WERI-Rb-1 (cell line): ENCODE measurements at regions not wholly inside any gene's neighbourhood (a gene's known extent, or its start where the extent isn't known, plus 50 kb on each side); places are given as distances from the start of the nearest gene placed in this dataset.
"Not testable (repeated sequence)": the region's sequence is repeated elsewhere in the genome, so short reads cannot be mapped to it uniquely, and the experiment has no call there.

Source experiments
- DNase-seq: peaks from one replicate; pipeline ENCODE4 v3.0.0-alpha.2; 2020
- H3K27ac ChIP-seq: fragments of 250-450 bp; sonication (Bioruptor Pico); 2 replicates; pipeline ENCODE4 v1.5.1; 2020; ENCODE audit warnings: mild to moderate bottlenecking, moderate library complexity
- H3K27me3 ChIP-seq: fragments of 250-450 bp; sonication (Bioruptor Pico); 2 replicates; pipeline ENCODE4 v1.5.1; 2021; ENCODE audit warnings: mild to moderate bottlenecking, low read depth, moderate library complexity; ENCODE audit not compliant: insufficient read depth, severe bottlenecking
- H3K36me3 ChIP-seq: fragments of 250-450 bp; sonication (Bioruptor Pico); 2 replicates; pipeline ENCODE4 v1.5.1; 2020; ENCODE audit warnings: mild to moderate bottlenecking, moderate library complexity
- H3K4me3 ChIP-seq: 2 replicates; pipeline ENCODE4 v1.5.1; 2011; ENCODE audit warnings: low read depth, mild to moderate bottlenecking, control low read depth, low read length
- H3K9me3 ChIP-seq: fragments of 250-450 bp; sonication (Bioruptor Pico); 2 replicates; pipeline ENCODE4 v1.5.1; 2021; ENCODE audit warnings: mild to moderate bottlenecking, moderate library complexity; ENCODE audit not compliant: severe bottlenecking
- TF ChIP-seq, protein P1 (sequence below): IDR thresholded peaks from 2 replicates; pipeline ENCODE4 v1.5.1; 2011; ENCODE audit warnings: low read depth, mild to moderate bottlenecking, control low read depth, inconsistent platforms, low read length

- TF ChIP-seq, protein P1, sequence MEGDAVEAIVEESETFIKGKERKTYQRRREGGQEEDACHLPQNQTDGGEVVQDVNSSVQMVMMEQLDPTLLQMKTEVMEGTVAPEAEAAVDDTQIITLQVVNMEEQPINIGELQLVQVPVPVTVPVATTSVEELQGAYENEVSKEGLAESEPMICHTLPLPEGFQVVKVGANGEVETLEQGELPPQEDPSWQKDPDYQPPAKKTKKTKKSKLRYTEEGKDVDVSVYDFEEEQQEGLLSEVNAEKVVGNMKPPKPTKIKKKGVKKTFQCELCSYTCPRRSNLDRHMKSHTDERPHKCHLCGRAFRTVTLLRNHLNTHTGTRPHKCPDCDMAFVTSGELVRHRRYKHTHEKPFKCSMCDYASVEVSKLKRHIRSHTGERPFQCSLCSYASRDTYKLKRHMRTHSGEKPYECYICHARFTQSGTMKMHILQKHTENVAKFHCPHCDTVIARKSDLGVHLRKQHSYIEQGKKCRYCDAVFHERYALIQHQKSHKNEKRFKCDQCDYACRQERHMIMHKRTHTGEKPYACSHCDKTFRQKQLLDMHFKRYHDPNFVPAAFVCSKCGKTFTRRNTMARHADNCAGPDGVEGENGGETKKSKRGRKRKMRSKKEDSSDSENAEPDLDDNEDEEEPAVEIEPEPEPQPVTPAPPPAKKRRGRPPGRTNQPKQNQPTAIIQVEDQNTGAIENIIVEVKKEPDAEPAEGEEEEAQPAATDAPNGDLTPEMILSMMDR, result no peak
- H3K27me3 ChIP-seq, result no peaks in the 10 kb centered on the region
- H3K36me3 ChIP-seq, result no peaks in the 10 kb centered on the region
- no peak overlapping the region for H3K4me3 ChIP-seq
- no peaks in the 10 kb centered on the region for H3K9me3 ChIP-seq
- no peak overlapping the region for H3K27ac ChIP-seq
- no peak for DNase-seq
These were observed 464.4 kb downstream of the SUCLG1 start for GRCh38 chr2:83994633-83995179.

DNA sequence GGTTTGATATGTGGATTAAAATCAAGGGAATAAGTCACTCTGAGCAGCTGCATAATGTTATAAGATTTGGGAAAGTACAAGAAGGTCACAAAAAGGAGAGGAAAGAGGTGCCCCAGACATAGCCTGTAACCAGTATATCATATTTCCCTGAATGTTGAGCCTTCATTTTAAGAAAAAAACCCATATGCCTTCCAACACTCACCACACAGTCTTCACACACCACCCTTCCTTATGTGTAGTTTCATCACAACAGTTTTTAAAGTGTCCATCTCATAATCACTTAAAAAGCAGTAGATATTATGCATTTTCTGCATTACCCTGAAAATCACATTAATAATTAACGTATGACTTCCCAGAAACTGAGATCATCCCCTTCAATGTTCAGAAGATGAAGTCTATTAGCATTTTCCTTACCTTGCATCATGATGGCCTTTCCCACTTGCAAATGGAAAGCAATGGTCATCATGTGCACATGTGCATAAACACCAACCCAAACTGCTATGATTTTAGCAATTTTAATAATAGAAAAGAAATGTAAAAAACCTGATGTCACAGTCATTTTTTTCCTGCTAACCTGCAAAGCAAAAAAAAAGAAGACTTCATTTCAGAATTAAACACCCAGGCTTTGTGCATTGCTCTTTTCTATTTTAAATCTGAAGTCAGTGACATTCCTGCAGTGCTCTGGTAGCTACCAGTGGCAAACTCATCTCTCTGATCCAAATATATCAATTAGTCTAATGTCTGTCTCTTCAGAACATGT is 465.0 kb downstream of the SUCLG1 start:
- no peaks in the 10 kb centered on the region for H3K27me3 ChIP-seq
- H3K36me3 ChIP-seq, result no peaks in the 10 kb centered on the region
- DNase-seq, result no peak
- H3K9me3 ChIP-seq, result no peaks in the 10 kb centered on the region
- TF ChIP-seq, protein P1, result no peak
- H3K27ac ChIP-seq, result no peak overlapping the region
- H3K4me3 ChIP-seq, result no peak overlapping the region

GRCh38 chr2:83991992-83992391 is 467.1 kb downstream of the SUCLG1 start:
- TF ChIP-seq, protein P1, result no peak
- DNase-seq, result no peak
- Histone ChIP-seq H3K27me3 (no peaks in the 10 kb centered on the region), H3K27ac (no peak overlapping the region), H3K36me3 (no peaks in the 10 kb centered on the region), H3K4me3 (no peak overlapping the region), H3K9me3 (no peaks in the 10 kb centered on the region)

DNA sequence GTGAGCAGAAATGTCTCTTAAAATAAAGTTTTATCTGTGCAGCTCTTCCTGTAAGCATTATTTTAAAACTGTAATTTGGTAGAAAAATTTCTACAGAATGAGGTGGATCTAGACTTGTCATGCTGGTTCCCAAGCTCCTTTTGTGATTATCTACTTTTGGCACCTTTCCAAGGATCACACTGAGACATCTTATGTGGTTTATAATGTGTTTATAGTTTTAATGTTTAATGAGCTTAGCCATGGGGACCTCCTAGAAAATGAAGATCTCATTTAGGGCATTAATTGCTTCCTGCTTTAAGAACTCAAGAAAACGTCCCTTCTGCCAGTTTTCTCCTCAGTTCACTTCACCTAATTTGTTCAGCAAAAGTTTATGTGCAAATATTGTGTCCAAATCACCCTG is 468.4 kb downstream of the SUCLG1 start:
- TF ChIP-seq, protein P1, result no peak
- Histone ChIP-seq H3K4me3 (no peak overlapping the region), H3K9me3 (no peaks in the 10 kb centered on the region), H3K27ac (no peak overlapping the region), H3K36me3 (no peaks in the 10 kb centered on the region), H3K27me3 (no peaks in the 10 kb centered on the region)
- DNase-seq, result no peak

DNA sequence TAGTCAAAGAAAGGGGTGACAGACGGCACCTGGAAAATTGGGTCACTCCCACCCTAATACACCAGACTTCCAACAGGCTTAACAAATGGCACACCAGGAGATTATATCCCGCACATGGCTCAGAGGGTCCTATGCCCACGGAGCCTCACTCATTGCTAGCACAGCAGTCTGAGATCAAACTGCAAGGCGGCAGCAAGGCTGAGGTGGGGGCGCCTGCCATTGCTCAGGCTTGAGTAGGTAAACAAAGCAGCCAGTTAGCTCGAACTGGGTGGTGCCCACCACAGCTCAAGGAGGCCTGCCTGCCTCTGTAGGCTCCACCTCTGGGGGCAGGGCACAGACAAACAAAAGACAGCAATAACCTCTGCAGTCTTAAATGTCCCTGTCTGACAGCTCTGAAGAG is 482.5 kb downstream of the SUCLG1 start:
- not testable (repeated sequence) for H3K27ac ChIP-seq, H3K27me3 ChIP-seq, H3K4me3 ChIP-seq, H3K9me3 ChIP-seq, H3K36me3 ChIP-seq, DNase-seq

DNA sequence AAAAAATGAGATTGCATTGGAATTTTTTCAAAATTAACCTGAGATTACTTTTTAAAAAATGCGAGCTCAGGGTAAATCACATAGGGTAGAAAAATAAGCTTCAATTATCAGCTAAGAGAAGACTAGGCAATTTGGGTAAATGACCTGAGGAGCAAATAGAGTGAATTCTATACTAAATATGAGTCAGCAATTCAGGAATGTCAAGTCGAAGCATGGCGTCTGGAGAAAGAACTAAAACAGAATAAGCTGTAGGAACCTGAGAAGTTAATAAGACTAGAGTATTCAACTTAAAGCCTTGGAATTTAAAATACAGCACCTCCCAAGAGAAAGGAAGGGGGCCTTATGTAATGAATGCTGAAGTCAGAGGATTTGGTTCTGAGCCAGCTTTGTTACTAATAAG is 487.0 kb downstream of the SUCLG1 start:
- Histone ChIP-seq H3K27ac (no peak overlapping the region), H3K36me3 (no peaks in the 10 kb centered on the region), H3K27me3 (no peaks in the 10 kb centered on the region), H3K9me3 (no peaks in the 10 kb centered on the region), H3K4me3 (no peak overlapping the region)
- no peak for DNase-seq
- TF ChIP-seq, protein P1, result no peak
